ENCODE measurements at regions not wholly inside any gene's neighbourhood (a gene's known extent, or its start where the extent isn't known, plus 50 kb on each side); places are given as distances from the start of the nearest gene placed in this dataset.

- WGBS (ENCODE audit: insufficient coverage) = no CpG with 5 or more reads among the region's 4 CpGs
- H3K9me3 Mint-ChIP-seq (ENCODE audit: insufficient read depth) = no peaks in the 10 kb centered on the region
- CTCF ChIA-PET = no interaction called here
Measured at GRCh38 chr3:177576746-177577145, 379.5 kb upstream of the TBL1XR1 start.

GRCh38 chr3:177578488-177578887 is 381.2 kb upstream of the TBL1XR1 start:
- H3K4me3 ChIP-seq (ENCODE audit: control extremely low read depth in 1 of 5, extremely low read depth in 1 of 5, insufficient read depth in 1 of 5, low read depth in 2 of 5, low read length in 4 of 5) = no peak overlapping the region
- no peaks in the 10 kb centered on the region for H3K27me3 ChIP-seq (replicated peaks in 1 of 4; ENCODE audit: control extremely low read depth in 1 of 4, control insufficient read depth in 3 of 4, insufficient read depth in 4 of 4, low read length in 3 of 4)
- H3K36me3 ChIP-seq (replicated peaks in 1 of 2; ENCODE audit: control extremely low read depth in 1 of 2, control insufficient read depth in 1 of 2, extremely low read depth in 1 of 2, insufficient read depth in 2 of 2, low read length in 1 of 2) = no peaks in the 10 kb centered on the region
- POLR2A ChIA-PET = no interaction called here
- H3K4me1 ChIP-seq (ENCODE audit: control insufficient read depth in 2 of 2, insufficient read depth in 2 of 2, low read length in 2 of 2) = peaks cover 6 to 11% of the 10 kb centered on the region in 2 donors
- peak overlapping the region; percentile 17 for H3K4me2 ChIP-seq (replicated peaks; ENCODE audit: low read depth, low read length, poor library complexity, severe bottlenecking)
- peaks cover 0 to 3% (median 0%) of the 10 kb centered on the region in 3 donors for H3K9me3 ChIP-seq (ENCODE audit: control extremely low read depth in 1 of 3, control insufficient read depth in 2 of 3, insufficient read depth in 1 of 3, low read length in 2 of 3)
- no peak overlapping the region for H3K9ac ChIP-seq (ENCODE audit: low read length)
- no peak overlapping the region for H3K27ac ChIP-seq (ENCODE audit: low read length in 2 of 2)
- DNase-seq (peak; percentile 38), ATAC-seq (ENCODE audit: low read depth) (peak; percentile 69)
- CTCF ChIA-PET = interaction anchor here (1.4 kb wide), 1 partner anchor 243 kb away, joined by 3 read pairs; no protein-coding TSS in a partner anchor
- no peak overlapping the region for H3K4me3 Mint-ChIP-seq
- intact Hi-C loops (cut with micrococcal nuclease) = no loop called here
- peaks cover 4% of the 10 kb centered on the region for H3K9me3 Mint-ChIP-seq (ENCODE audit: insufficient read depth)
- no peak overlapping the region for H2AFZ ChIP-seq (ENCODE audit: insufficient read depth, low read depth, low read length, poor library complexity, severe bottlenecking)
- H3K4me1 Mint-ChIP-seq = peaks cover 11% of the 10 kb centered on the region
- H4K20me1 ChIP-seq (ENCODE audit: control insufficient read depth, insufficient read depth, low read length, poor library complexity, severe bottlenecking) = no peaks in the 10 kb centered on the region
- H3K27me3 Mint-ChIP-seq = no peaks in the 10 kb centered on the region
- WGBS (ENCODE audit: insufficient coverage) = 35% methylated on average over 3 of the region's 6 CpGs
- TF ChIP-seq EZH2 (IDR thresholded peaks at IDR 0.05; ENCODE audit: borderline replicate concordance, insufficient read depth, low read depth, low read length, poor library complexity, severe bottlenecking) = no peak
- no peaks in the 10 kb centered on the region for H3K79me2 ChIP-seq (ENCODE audit: control insufficient read depth, insufficient read depth, low read length)
- H3K27ac Mint-ChIP-seq = no peak overlapping the region

More at GRCh38 chr3:177576746-177577145, 379.5 kb upstream of the TBL1XR1 start:
- H3K36me3 ChIP-seq (replicated peaks in 1 of 2; ENCODE audit: control extremely low read depth in 1 of 2, control insufficient read depth in 1 of 2, extremely low read depth in 1 of 2, insufficient read depth in 2 of 2, low read length in 1 of 2) = no peaks in the 10 kb centered on the region
- TF ChIP-seq CTCF (IDR thresholded peaks at IDR 0.05) (no peak), EZH2 (IDR thresholded peaks at IDR 0.05; ENCODE audit: borderline replicate concordance, insufficient read depth, low read depth, low read length, poor library complexity, severe bottlenecking) (no peak)
- H4K20me1 ChIP-seq (ENCODE audit: control insufficient read depth, insufficient read depth, low read length, poor library complexity, severe bottlenecking) = no peaks in the 10 kb centered on the region
- H3K9ac ChIP-seq (ENCODE audit: low read length) = no peak overlapping the region
- no peak overlapping the region for H2AFZ ChIP-seq (ENCODE audit: insufficient read depth, low read depth, low read length, poor library complexity, severe bottlenecking)
- no peak for ATAC-seq (ENCODE audit: low read depth)
- H3K27ac ChIP-seq (ENCODE audit: low read length in 2 of 2) = no peak overlapping the region
- no peak overlapping the region for H3K4me3 ChIP-seq (ENCODE audit: control extremely low read depth in 1 of 5, extremely low read depth in 1 of 5, insufficient read depth in 1 of 5, low read depth in 2 of 5, low read length in 4 of 5)
- no peak overlapping the region for H3K27ac Mint-ChIP-seq
- no peaks in the 10 kb centered on the region for H3K27me3 Mint-ChIP-seq
- DNase-seq = no peak
- peaks cover 0 to 3% (median 0%) of the 10 kb centered on the region in 3 donors for H3K9me3 ChIP-seq (ENCODE audit: control extremely low read depth in 1 of 3, control insufficient read depth in 2 of 3, insufficient read depth in 1 of 3, low read length in 2 of 3)
- intact Hi-C loops (cut with micrococcal nuclease) = no loop called here
- peaks cover 11% of the 10 kb centered on the region for H3K4me1 Mint-ChIP-seq
- POLR2A ChIA-PET = no interaction called here
- H3K27me3 ChIP-seq (replicated peaks in 1 of 4; ENCODE audit: control extremely low read depth in 1 of 4, control insufficient read depth in 3 of 4, insufficient read depth in 4 of 4, low read length in 3 of 4) = no peaks in the 10 kb centered on the region
- no peak overlapping the region for H3K4me2 ChIP-seq (replicated peaks; ENCODE audit: low read depth, low read length, poor library complexity, severe bottlenecking)
- no peaks in the 10 kb centered on the region for H3K79me2 ChIP-seq (ENCODE audit: control insufficient read depth, insufficient read depth, low read length)
- peaks cover 6 to 11% of the 10 kb centered on the region in 2 donors for H3K4me1 ChIP-seq (ENCODE audit: control insufficient read depth in 2 of 2, insufficient read depth in 2 of 2, low read length in 2 of 2)
- no peak overlapping the region for H3K4me3 Mint-ChIP-seq
